Epidermal melanocyte (primary cell): ENCODE measurements at regions not wholly inside any gene's neighbourhood (a gene's known extent, or its start where the extent isn't known, plus 50 kb on each side); places are given as distances from the start of the nearest gene placed in this dataset.
A peak's percentile ranks its signal among the peaks of the same experiment; 100 is the strongest.

Source experiments
- DNase-seq: peaks from one replicate; pipeline ENCODE4 v3.0.0; 2011; ENCODE audit warnings: low spot score; ENCODE audit not compliant: insufficient read length

- DNase-seq = no peak
Measured at GRCh38 chr3:72405943-72406566, 442.2 kb downstream of the SHQ1 start.

- DNase-seq = no peak
Measured at GRCh38 chr3:72401005-72401545, 447.2 kb downstream of the SHQ1 start.

GRCh38 chr3:72398781-72399180 lies 449.5 kb downstream of the SHQ1 start:
- DNase-seq = no peak

- no peak for DNase-seq
Measured at GRCh38 chr3:72397586-72397985, 450.7 kb downstream of the SHQ1 start.

- DNase-seq = no peak
Measured at GRCh38 chr3:72396899-72397298, 451.3 kb downstream of the SHQ1 start.

GRCh38 chr3:72395776-72396311 lies 452.4 kb downstream of the SHQ1 start:
- DNase-seq = no peak

- no peak for DNase-seq
Measured at GRCh38 chr3:72393455-72393854, 454.8 kb downstream of the SHQ1 start.

GRCh38 chr3:72391659-72392058 lies 456.6 kb downstream of the SHQ1 start:
- DNase-seq = no peak

GRCh38 chr3:72390841-72391240 lies 457.4 kb downstream of the SHQ1 start:
- no peak for DNase-seq

- no peak for DNase-seq
Measured at GRCh38 chr3:72388644-72389043, 459.6 kb downstream of the SHQ1 start.

- no peak for DNase-seq
Measured at GRCh38 chr3:72388117-72388516, 460.1 kb downstream of the SHQ1 start.

GRCh38 chr3:72386327-72387000 lies 461.8 kb downstream of the SHQ1 start:
- DNase-seq = no peak

GRCh38 chr3:72385167-72385566 lies 463.1 kb downstream of the SHQ1 start:
- no peak for DNase-seq

GRCh38 chr3:72384602-72385001 lies 463.6 kb downstream of the SHQ1 start:
- no peak for DNase-seq

GRCh38 chr3:72383883-72384282 lies 464.4 kb downstream of the SHQ1 start:
- DNase-seq = no peak

GRCh38 chr3:72383230-72383629 lies 465.0 kb downstream of the SHQ1 start:
- DNase-seq = no peak

- no peak for DNase-seq
Measured at GRCh38 chr3:72382460-72382859, 465.8 kb downstream of the SHQ1 start.

GRCh38 chr3:72381584-72381983 lies 466.7 kb downstream of the SHQ1 start:
- no peak for DNase-seq

- no peak for DNase-seq
Measured at GRCh38 chr3:72380711-72381493, 467.3 kb downstream of the SHQ1 start.

- DNase-seq = peak; percentile 34
Measured at GRCh38 chr3:72380193-72380592, 468.1 kb downstream of the SHQ1 start.

GRCh38 chr3:72379500-72380187 lies 468.6 kb downstream of the SHQ1 start:
- DNase-seq = no peak
